ENCODE measurements at regions not wholly inside any gene's neighbourhood (a gene's known extent, or its start where the extent isn't known, plus 50 kb on each side); places are given as distances from the start of the nearest gene placed in this dataset.

GRCh38 chr1:55585402-55585792 is 370.2 kb upstream of the USP24 start:
- H3K4me1 ChIP-seq (ENCODE audit: control insufficient read depth, insufficient read depth, low read length), result no peaks in the 10 kb centered on the region
- TF ChIP-seq, protein P1, sequence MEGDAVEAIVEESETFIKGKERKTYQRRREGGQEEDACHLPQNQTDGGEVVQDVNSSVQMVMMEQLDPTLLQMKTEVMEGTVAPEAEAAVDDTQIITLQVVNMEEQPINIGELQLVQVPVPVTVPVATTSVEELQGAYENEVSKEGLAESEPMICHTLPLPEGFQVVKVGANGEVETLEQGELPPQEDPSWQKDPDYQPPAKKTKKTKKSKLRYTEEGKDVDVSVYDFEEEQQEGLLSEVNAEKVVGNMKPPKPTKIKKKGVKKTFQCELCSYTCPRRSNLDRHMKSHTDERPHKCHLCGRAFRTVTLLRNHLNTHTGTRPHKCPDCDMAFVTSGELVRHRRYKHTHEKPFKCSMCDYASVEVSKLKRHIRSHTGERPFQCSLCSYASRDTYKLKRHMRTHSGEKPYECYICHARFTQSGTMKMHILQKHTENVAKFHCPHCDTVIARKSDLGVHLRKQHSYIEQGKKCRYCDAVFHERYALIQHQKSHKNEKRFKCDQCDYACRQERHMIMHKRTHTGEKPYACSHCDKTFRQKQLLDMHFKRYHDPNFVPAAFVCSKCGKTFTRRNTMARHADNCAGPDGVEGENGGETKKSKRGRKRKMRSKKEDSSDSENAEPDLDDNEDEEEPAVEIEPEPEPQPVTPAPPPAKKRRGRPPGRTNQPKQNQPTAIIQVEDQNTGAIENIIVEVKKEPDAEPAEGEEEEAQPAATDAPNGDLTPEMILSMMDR (IDR thresholded peaks at IDR 0.05), result no peak
- no peaks in the 10 kb centered on the region for H3K4me1 Mint-ChIP-seq
- no peak overlapping the region for H3K27ac ChIP-seq (ENCODE audit: low read length)
- no peaks in the 10 kb centered on the region for H3K36me3 Mint-ChIP-seq
- H3K36me3 ChIP-seq (ENCODE audit: control insufficient read depth, insufficient read depth, low read length), result no peaks in the 10 kb centered on the region
- WGBS (ENCODE audit: insufficient coverage), result 80% methylated on average over 2 of the region's 3 CpGs
- intact Hi-C loops (cut with micrococcal nuclease), result no loop called here
- H3K9me3 ChIP-seq (ENCODE audit: control insufficient read depth, insufficient read depth, low read length), result no peaks in the 10 kb centered on the region
- no peaks in the 10 kb centered on the region for H3K27me3 ChIP-seq (ENCODE audit: control insufficient read depth, insufficient read depth, low read length)
- no peaks in the 10 kb centered on the region for H3K9me3 Mint-ChIP-seq
- H3K4me3 ChIP-seq (ENCODE audit: low read length), result no peak overlapping the region
- DNase-seq, result no peak
- H3K27me3 Mint-ChIP-seq (ENCODE audit: low read depth in 2 of 2), result peaks cover 12 to 16% of the 10 kb centered on the region in 2 donors
- H3K27ac Mint-ChIP-seq, result no peak overlapping the region
- ATAC-seq, result no peak
- H3K4me3 Mint-ChIP-seq, result no peak overlapping the region

GRCh38 chr1:55584526-55585401 is 369.6 kb upstream of the USP24 start:
- no peak overlapping the region for H3K27ac Mint-ChIP-seq
- TF ChIP-seq, protein P1 (IDR thresholded peaks at IDR 0.05), result no peak
- 84% methylated on average over 1 of the region's 2 CpGs for WGBS (ENCODE audit: insufficient coverage)

GRCh38 chr1:55582084-55582483 is 366.9 kb upstream of the USP24 start:
- H3K9me3 ChIP-seq (ENCODE audit: control insufficient read depth, insufficient read depth, low read length), result no peaks in the 10 kb centered on the region
- Mint-ChIP-seq H3K4me3 (no peak overlapping the region), H3K27me3 (ENCODE audit: low read depth in 2 of 2) (peaks cover 15 to 17% of the 10 kb centered on the region in 2 donors), H3K9me3 (no peaks in the 10 kb centered on the region), H3K4me1 (no peaks in the 10 kb centered on the region), H3K27ac (no peak overlapping the region), H3K36me3 (no peaks in the 10 kb centered on the region)
- no peaks in the 10 kb centered on the region for H3K4me1 ChIP-seq (ENCODE audit: control insufficient read depth, insufficient read depth, low read length)
- no peaks in the 10 kb centered on the region for H3K27me3 ChIP-seq (ENCODE audit: control insufficient read depth, insufficient read depth, low read length)
- H3K27ac ChIP-seq (ENCODE audit: low read length), result no peak overlapping the region
- H3K4me3 ChIP-seq (ENCODE audit: low read length), result no peak overlapping the region
- DNase-seq (no peak), ATAC-seq (no peak)
- TF ChIP-seq, protein P1 (IDR thresholded peaks at IDR 0.05), result no peak
- 88% methylated on average over 4 of the region's 4 CpGs for WGBS (ENCODE audit: insufficient coverage)
- intact Hi-C loops (cut with micrococcal nuclease), result no loop called here
- H3K36me3 ChIP-seq (ENCODE audit: control insufficient read depth, insufficient read depth, low read length), result no peaks in the 10 kb centered on the region

More at GRCh38 chr1:55584526-55585401, 369.6 kb upstream of the USP24 start:
- DNase-seq, result no peak
- no peak overlapping the region for H3K4me3 ChIP-seq (ENCODE audit: low read length)
- no peaks in the 10 kb centered on the region for H3K9me3 Mint-ChIP-seq
- H3K27ac ChIP-seq (ENCODE audit: low read length), result no peak overlapping the region
- no peak overlapping the region for H3K4me3 Mint-ChIP-seq
- no peaks in the 10 kb centered on the region for H3K9me3 ChIP-seq (ENCODE audit: control insufficient read depth, insufficient read depth, low read length)
- no peaks in the 10 kb centered on the region for H3K36me3 Mint-ChIP-seq
- H3K4me1 Mint-ChIP-seq, result no peaks in the 10 kb centered on the region
- H3K27me3 Mint-ChIP-seq (ENCODE audit: low read depth in 2 of 2), result peaks cover 12 to 16% of the 10 kb centered on the region in 2 donors
- H3K4me1 ChIP-seq (ENCODE audit: control insufficient read depth, insufficient read depth, low read length), result no peaks in the 10 kb centered on the region
- intact Hi-C loops (cut with micrococcal nuclease), result no loop called here
- no peak for ATAC-seq
- no peaks in the 10 kb centered on the region for H3K36me3 ChIP-seq (ENCODE audit: control insufficient read depth, insufficient read depth, low read length)
- H3K27me3 ChIP-seq (ENCODE audit: control insufficient read depth, insufficient read depth, low read length), result no peaks in the 10 kb centered on the region
